C4-2B (cell line): ENCODE measurements at regions not wholly inside any gene's neighbourhood (a gene's known extent, or its start where the extent isn't known, plus 50 kb on each side); places are given as distances from the start of the nearest gene placed in this dataset.

ENCODE experiments used
- ZFX ChIP-seq: fragments of 450-650 bp; IDR thresholded peaks from 2 replicates; pipeline ENCODE4 v1.6.1; 2017
- TF ChIP-seq, protein P1 (sequence below): fragments of 450-650 bp; conservative IDR thresholded peaks from 2 replicates; pipeline ENCODE4 v1.5.1; 2017; ENCODE audit warnings: mild to moderate bottlenecking

DNA sequence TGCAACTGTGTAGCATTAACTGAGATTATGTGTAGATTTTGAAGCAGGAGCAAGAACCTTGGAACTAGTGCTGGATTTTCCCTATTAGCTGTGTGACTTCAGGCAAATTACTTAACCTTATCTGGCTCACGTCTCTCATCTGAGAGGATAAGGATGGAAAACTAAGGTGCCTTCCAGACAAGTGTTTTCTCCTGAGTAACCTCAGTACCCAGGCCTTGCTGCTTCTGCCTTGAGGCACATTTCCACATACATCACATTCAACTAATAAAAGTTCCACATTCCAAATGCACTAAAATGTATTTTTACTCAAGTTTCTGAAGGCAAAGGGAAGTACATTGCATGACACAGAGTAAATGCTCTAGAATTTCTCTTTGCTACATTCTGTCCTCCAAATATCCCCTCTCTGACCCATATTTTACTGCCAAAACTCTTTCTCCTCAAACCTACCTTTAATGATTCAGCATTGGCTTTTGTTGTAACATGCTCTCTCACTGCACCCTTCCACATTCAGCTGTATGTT lies 195.4 kb upstream of the ADGRL3 start:
- TF ChIP-seq, protein P1, sequence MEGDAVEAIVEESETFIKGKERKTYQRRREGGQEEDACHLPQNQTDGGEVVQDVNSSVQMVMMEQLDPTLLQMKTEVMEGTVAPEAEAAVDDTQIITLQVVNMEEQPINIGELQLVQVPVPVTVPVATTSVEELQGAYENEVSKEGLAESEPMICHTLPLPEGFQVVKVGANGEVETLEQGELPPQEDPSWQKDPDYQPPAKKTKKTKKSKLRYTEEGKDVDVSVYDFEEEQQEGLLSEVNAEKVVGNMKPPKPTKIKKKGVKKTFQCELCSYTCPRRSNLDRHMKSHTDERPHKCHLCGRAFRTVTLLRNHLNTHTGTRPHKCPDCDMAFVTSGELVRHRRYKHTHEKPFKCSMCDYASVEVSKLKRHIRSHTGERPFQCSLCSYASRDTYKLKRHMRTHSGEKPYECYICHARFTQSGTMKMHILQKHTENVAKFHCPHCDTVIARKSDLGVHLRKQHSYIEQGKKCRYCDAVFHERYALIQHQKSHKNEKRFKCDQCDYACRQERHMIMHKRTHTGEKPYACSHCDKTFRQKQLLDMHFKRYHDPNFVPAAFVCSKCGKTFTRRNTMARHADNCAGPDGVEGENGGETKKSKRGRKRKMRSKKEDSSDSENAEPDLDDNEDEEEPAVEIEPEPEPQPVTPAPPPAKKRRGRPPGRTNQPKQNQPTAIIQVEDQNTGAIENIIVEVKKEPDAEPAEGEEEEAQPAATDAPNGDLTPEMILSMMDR: no peak
- no peak for TF ChIP-seq ZFX
